Coronary artery (tissue), 2 donors: ENCODE measurements at regions not wholly inside any gene's neighbourhood (a gene's known extent, or its start where the extent isn't known, plus 50 kb on each side); places are given as distances from the start of the nearest gene placed in this dataset.

Experiments
- DNase-seq: peaks from one replicate; pipeline ENCODE4 v3.0.0-alpha.2; 2017; ENCODE audit warnings: low spot score
- H3K27ac ChIP-seq, 2 donors: fragments of 200-600 bp; sonication (generic); one replicate each; pipeline ENCODE4 v1.5.1; 2016 to 2019
- H3K4me3 ChIP-seq: fragments of 200-600 bp; sonication (generic); 2 replicates; pipeline ENCODE4 v1.5.1; 2016; ENCODE audit warnings: mild to moderate bottlenecking, moderate library complexity
- TF ChIP-seq, protein P1 (sequence below): fragments of 200-600 bp; sonication (generic); IDR thresholded peaks from one replicate; pipeline ENCODE4 v1.5.1; 2019; ENCODE audit warnings: antibody characterized with exemption

GRCh38 chr21:18030248-18030647, 211.1 kb upstream of the C21orf91 start:
- TF ChIP-seq, protein P1, sequence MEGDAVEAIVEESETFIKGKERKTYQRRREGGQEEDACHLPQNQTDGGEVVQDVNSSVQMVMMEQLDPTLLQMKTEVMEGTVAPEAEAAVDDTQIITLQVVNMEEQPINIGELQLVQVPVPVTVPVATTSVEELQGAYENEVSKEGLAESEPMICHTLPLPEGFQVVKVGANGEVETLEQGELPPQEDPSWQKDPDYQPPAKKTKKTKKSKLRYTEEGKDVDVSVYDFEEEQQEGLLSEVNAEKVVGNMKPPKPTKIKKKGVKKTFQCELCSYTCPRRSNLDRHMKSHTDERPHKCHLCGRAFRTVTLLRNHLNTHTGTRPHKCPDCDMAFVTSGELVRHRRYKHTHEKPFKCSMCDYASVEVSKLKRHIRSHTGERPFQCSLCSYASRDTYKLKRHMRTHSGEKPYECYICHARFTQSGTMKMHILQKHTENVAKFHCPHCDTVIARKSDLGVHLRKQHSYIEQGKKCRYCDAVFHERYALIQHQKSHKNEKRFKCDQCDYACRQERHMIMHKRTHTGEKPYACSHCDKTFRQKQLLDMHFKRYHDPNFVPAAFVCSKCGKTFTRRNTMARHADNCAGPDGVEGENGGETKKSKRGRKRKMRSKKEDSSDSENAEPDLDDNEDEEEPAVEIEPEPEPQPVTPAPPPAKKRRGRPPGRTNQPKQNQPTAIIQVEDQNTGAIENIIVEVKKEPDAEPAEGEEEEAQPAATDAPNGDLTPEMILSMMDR, result no peak

DNA sequence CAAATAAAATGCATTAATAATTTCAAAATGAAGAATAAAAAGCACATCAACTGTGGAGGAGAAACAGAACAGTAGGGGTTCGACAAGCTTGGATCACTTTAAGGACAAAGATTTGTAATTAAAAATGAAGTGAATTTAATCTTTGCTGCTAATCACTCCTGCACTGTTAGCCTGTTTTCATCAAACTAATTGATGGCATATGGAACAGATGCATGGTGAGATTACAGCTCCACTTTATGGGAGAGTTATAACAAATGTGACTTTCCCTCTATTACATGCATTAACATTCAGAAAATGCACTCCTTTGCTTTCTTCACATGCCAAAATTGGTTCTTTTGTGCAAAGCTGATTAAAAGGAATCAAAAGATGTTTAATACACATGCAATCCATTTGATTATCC, 207.2 kb upstream of the C21orf91 start:
- TF ChIP-seq, protein P1, result no peak
- no peak overlapping the region for H3K4me3 ChIP-seq
- H3K27ac ChIP-seq, result no peak overlapping the region
- no peak for DNase-seq

More at GRCh38 chr21:18030248-18030647, 211.1 kb upstream of the C21orf91 start:
- Histone ChIP-seq H3K4me3 (no peak overlapping the region), H3K27ac (no peak overlapping the region)
- DNase-seq, result no peak

- DNase-seq, result no peak
- no peak overlapping the region for H3K4me3 ChIP-seq
- H3K27ac ChIP-seq, result no peak overlapping the region
- TF ChIP-seq, protein P1, result no peak
Measured at GRCh38 chr21:18023711-18024110, 204.6 kb upstream of the C21orf91 start.

DNA sequence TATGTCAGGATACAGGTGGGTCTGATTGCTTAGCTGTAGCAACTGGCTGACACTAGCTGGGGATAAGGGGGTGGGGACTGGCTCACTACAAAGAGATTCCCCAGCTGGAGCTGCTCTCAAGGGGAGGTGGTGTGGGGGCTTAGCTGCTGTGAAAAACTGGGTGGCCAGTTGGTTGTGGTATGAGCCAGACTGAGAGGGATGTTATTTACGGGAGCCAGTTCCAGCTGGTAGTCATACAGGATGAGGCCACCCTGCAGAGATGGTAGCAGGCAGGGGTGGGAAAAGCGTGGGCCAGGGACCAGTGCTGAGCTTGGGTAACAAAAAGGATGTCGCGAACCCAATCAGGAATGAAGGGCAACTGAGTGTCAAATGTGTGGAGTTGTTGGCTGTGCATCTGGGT, 204.0 kb upstream of the C21orf91 start:
- DNase-seq, result no peak
- TF ChIP-seq, protein P1, result no peak

GRCh38 chr21:18007121-18007520, 188.0 kb upstream of the C21orf91 start:
- TF ChIP-seq, protein P1, result no peak
- no peak overlapping the region for H3K4me3 ChIP-seq
- H3K27ac ChIP-seq, result no peak overlapping the region
- no peak for DNase-seq

More for the DNA sequence above, 204.0 kb upstream of the C21orf91 start:
- H3K27ac ChIP-seq, result no peak overlapping the region
- H3K4me3 ChIP-seq, result no peak overlapping the region

DNA sequence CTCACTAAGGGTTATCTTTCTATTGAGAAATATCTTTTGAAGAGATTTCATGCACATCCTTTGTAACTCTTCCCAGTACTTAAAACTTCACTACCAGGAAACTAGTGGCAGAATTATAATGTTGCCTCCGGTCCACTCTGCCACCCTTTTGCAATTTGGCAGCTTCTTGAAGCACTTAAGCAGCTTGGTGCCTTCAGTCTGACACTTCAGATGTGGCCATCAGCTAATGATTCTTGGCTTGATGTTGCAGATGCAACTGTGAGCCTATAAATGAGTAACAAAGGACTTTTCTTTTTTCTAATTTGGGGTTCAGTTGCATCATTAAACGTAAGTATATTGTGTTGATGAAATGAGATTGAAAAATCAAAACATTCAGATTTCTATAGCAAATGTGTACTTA, 187.5 kb upstream of the C21orf91 start:
- no peak for DNase-seq
- TF ChIP-seq, protein P1, result no peak
- H3K4me3 ChIP-seq, result no peak overlapping the region
- no peak overlapping the region for H3K27ac ChIP-seq

DNA sequence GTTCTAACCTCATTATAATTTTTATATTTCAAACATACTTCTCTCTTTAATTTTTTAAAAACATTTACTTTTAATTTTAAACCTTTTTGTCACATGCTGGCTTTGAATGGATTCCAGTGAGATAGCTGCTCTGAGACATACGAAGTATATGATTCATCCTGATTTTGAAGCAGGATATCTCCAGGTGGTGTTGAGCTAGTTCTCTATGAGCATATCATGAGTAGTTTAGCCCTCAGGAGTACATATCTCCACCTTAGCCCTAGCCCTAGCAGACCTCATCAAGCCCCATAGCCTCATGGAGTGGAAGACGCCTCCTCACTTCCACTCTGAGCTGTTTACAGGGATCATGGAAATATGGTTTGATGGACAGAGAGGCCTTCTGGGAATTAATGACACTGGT, 183.2 kb upstream of the C21orf91 start:
- TF ChIP-seq, protein P1, result no peak
- DNase-seq, result no peak
- Histone ChIP-seq H3K27ac (no peak overlapping the region), H3K4me3 (no peak overlapping the region)
